ENCODE measurements at regions not wholly inside any gene's neighbourhood (a gene's known extent, or its start where the extent isn't known, plus 50 kb on each side); places are given as distances from the start of the nearest gene placed in this dataset.

DNA sequence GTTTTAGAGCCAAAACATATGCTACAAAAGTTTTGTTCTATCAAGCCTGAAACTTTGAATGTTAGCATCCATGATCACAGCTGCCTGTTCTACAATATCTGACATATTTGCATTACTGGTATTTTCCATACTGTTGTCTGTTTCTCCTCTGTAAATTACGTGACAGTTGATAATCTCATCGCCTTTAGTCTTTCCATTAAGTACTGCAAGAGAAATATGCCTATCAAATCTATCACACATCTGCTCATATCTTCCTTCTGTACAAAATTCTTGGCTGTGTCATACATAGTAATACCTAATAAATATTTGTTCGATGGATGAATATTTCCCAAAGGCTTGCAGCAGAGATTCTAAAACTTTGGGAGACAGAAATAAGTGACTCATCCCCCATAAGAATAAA lies 717.3 kb downstream of the OTOL1 start:
- Histone ChIP-seq H4K20me1 (ENCODE audit: insufficient read depth, low read length) (no peaks in the 10 kb centered on the region), H3K9ac (ENCODE audit: insufficient read depth, low read length, poor library complexity, severe bottlenecking) (no peak overlapping the region), H3K9me3 (replicated peaks in 1 of 2; ENCODE audit: control insufficient read depth in 1 of 2, insufficient read depth in 1 of 2, low read length in 2 of 2) (no peaks in the 10 kb centered on the region), H3K27ac (ENCODE audit: low read depth in 1 of 2, low read length in 2 of 2) (no peak overlapping the region), H2AFZ (ENCODE audit: insufficient read depth, low read depth, low read length, poor library complexity, severe bottlenecking) (no peak overlapping the region), H3K4me1 (ENCODE audit: control insufficient read depth in 1 of 2, insufficient read depth in 2 of 2, low read length in 2 of 2) (no peaks in the 10 kb centered on the region), H3K27me3 (ENCODE audit: control insufficient read depth in 2 of 2, insufficient read depth in 2 of 2, low read length in 2 of 2) (no peaks in the 10 kb centered on the region), H3K79me2 (ENCODE audit: insufficient read depth, low read length) (no peaks in the 10 kb centered on the region), H3K36me3 (replicated peaks in 1 of 2; ENCODE audit: control insufficient read depth in 1 of 2, insufficient read depth in 2 of 2, low read length in 2 of 2) (no peaks in the 10 kb centered on the region), H3K4me2 (replicated peaks; ENCODE audit: extremely low read depth, low read length, poor library complexity, severe bottlenecking) (no peak overlapping the region), H3K4me3 (replicated peaks in 1 of 3; ENCODE audit: low read depth in 2 of 3, low read length in 3 of 3) (no peak overlapping the region)
- DNase-seq = no peak
- Mint-ChIP-seq H3K4me1 (no peaks in the 10 kb centered on the region), H3K4me3 (no peak overlapping the region), H3K27me3 (ENCODE audit: low read depth in 3 of 3) (no peaks in the 10 kb centered on the region), H3K9me3 (peaks cover 0 to 1% (median 0%) of the 10 kb centered on the region in 7 donors), H3K27ac (no peak overlapping the region), H3K36me3 (no peaks in the 10 kb centered on the region)
- WGBS (ENCODE audit: insufficient coverage) = 100% methylated on average over 1 of the region's 3 CpGs
- intact Hi-C loops (cut with micrococcal nuclease) = no loop called here
- TF ChIP-seq, protein P1, sequence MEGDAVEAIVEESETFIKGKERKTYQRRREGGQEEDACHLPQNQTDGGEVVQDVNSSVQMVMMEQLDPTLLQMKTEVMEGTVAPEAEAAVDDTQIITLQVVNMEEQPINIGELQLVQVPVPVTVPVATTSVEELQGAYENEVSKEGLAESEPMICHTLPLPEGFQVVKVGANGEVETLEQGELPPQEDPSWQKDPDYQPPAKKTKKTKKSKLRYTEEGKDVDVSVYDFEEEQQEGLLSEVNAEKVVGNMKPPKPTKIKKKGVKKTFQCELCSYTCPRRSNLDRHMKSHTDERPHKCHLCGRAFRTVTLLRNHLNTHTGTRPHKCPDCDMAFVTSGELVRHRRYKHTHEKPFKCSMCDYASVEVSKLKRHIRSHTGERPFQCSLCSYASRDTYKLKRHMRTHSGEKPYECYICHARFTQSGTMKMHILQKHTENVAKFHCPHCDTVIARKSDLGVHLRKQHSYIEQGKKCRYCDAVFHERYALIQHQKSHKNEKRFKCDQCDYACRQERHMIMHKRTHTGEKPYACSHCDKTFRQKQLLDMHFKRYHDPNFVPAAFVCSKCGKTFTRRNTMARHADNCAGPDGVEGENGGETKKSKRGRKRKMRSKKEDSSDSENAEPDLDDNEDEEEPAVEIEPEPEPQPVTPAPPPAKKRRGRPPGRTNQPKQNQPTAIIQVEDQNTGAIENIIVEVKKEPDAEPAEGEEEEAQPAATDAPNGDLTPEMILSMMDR (IDR thresholded peaks at IDR 0.05) = no peak

DNA sequence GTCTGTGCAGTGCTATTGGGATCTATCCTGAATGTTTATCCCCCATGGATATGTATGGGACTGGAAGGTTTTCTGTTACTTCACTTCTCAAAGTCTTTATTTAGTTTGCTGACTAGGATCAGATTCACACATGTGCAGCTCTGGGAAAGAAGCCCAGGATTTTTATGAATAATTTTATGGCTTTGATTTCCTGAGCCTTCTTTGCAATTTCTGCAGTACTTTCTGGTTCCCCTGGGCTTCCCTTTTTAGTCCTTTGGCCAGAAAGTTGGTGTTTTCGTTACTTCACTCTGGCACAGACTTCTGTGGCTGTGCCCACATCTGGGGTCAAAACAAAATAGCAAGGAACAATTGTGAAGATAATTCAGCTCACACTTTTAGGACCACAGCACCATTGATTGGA lies 721.0 kb downstream of the OTOL1 start:
- intact Hi-C loops (cut with micrococcal nuclease) = no loop called here
- Histone ChIP-seq H4K20me1 (ENCODE audit: insufficient read depth, low read length) (no peaks in the 10 kb centered on the region), H3K79me2 (ENCODE audit: insufficient read depth, low read length) (no peaks in the 10 kb centered on the region), H3K9me3 (replicated peaks in 1 of 2; ENCODE audit: control insufficient read depth in 1 of 2, insufficient read depth in 1 of 2, low read length in 2 of 2) (no peaks in the 10 kb centered on the region), H3K27ac (ENCODE audit: low read depth in 1 of 2, low read length in 2 of 2) (no peak overlapping the region), H3K9ac (ENCODE audit: insufficient read depth, low read length, poor library complexity, severe bottlenecking) (no peak overlapping the region), H2AFZ (ENCODE audit: insufficient read depth, low read depth, low read length, poor library complexity, severe bottlenecking) (no peak overlapping the region), H3K4me3 (replicated peaks in 1 of 3; ENCODE audit: low read depth in 2 of 3, low read length in 3 of 3) (no peak overlapping the region), H3K4me2 (replicated peaks; ENCODE audit: extremely low read depth, low read length, poor library complexity, severe bottlenecking) (no peak overlapping the region), H3K4me1 (ENCODE audit: control insufficient read depth in 1 of 2, insufficient read depth in 2 of 2, low read length in 2 of 2) (no peaks in the 10 kb centered on the region), H3K36me3 (replicated peaks in 1 of 2; ENCODE audit: control insufficient read depth in 1 of 2, insufficient read depth in 2 of 2, low read length in 2 of 2) (no peaks in the 10 kb centered on the region), H3K27me3 (ENCODE audit: control insufficient read depth in 2 of 2, insufficient read depth in 2 of 2, low read length in 2 of 2) (no peaks in the 10 kb centered on the region)
- no peak for DNase-seq
- Mint-ChIP-seq H3K27ac (no peak overlapping the region), H3K4me3 (no peak overlapping the region), H3K9me3 (peaks cover 0 to 1% (median 0%) of the 10 kb centered on the region in 7 donors), H3K4me1 (no peaks in the 10 kb centered on the region), H3K27me3 (ENCODE audit: low read depth in 3 of 3) (no peaks in the 10 kb centered on the region), H3K36me3 (no peaks in the 10 kb centered on the region)
- WGBS (ENCODE audit: insufficient coverage) = 100% methylated on average over 1 of the region's 1 CpG
- TF ChIP-seq, protein P1 (IDR thresholded peaks at IDR 0.05) = no peak

Measured in CD14-positive monocyte (primary cell).